ENCODE measurements at regions not wholly inside any gene's neighbourhood (a gene's known extent, or its start where the extent isn't known, plus 50 kb on each side); places are given as distances from the start of the nearest gene placed in this dataset.

GRCh38 chr6:140560671-140561070, 1186.2 kb upstream of the CITED2 start:
- H4K20me1 ChIP-seq (ENCODE audit: insufficient read depth, low read length) = no peaks in the 10 kb centered on the region
- no peak overlapping the region for H3K4me3 ChIP-seq (ENCODE audit: low read length)
- DNase-seq = no peak
- no peaks in the 10 kb centered on the region for H3K79me2 ChIP-seq (ENCODE audit: low read length)
- H2AFZ ChIP-seq (ENCODE audit: low read length) = no peak overlapping the region
- no peak overlapping the region for H3K9ac ChIP-seq (ENCODE audit: low read length)
- no peaks in the 10 kb centered on the region for H3F3A ChIP-seq (ENCODE audit: insufficient read depth, low read length)
- H3K27ac ChIP-seq (ENCODE audit: low read length) = no peak overlapping the region
- H3K4me2 ChIP-seq (ENCODE audit: low read depth, low read length) = no peak overlapping the region
- H3K9me3 ChIP-seq (replicated peaks; ENCODE audit: insufficient read depth, low read length) = no peaks in the 10 kb centered on the region; the same call in 1 of the 2 replicates
- no peaks in the 10 kb centered on the region for H3K4me1 ChIP-seq (ENCODE audit: low read length)
- H3K27me3 ChIP-seq (replicated peaks; ENCODE audit: insufficient read depth, low read length) = no peaks in the 10 kb centered on the region
- no peak for TF ChIP-seq EZH2 (optimal IDR thresholded peaks at IDR 0.05; ENCODE audit: low read depth, low read length)
- no peak for TF ChIP-seq CTCF (IDR thresholded peaks at IDR 0.05; ENCODE audit: low read length)
- no peak for TF ChIP-seq EZH2phosphoT487 (IDR thresholded peaks at IDR 0.05; ENCODE audit: low read length)
- no peaks in the 10 kb centered on the region for H3K9me2 ChIP-seq (replicated peaks; ENCODE audit: insufficient read depth, low read length)
- H3K36me3 ChIP-seq (replicated peaks; ENCODE audit: insufficient read depth, low read length) = no peaks in the 10 kb centered on the region

- Histone ChIP-seq H4K20me1 (ENCODE audit: insufficient read depth, low read length) (no peaks in the 10 kb centered on the region), H3K36me3 (replicated peaks; ENCODE audit: insufficient read depth, low read length) (no peaks in the 10 kb centered on the region), H3K79me2 (ENCODE audit: low read length) (no peaks in the 10 kb centered on the region), H3K27ac (ENCODE audit: low read length) (no peak overlapping the region), H3K4me2 (ENCODE audit: low read depth, low read length) (no peak overlapping the region), H3K9ac (ENCODE audit: low read length) (no peak overlapping the region), H3K27me3 (replicated peaks; ENCODE audit: insufficient read depth, low read length) (no peaks in the 10 kb centered on the region), H3F3A (ENCODE audit: insufficient read depth, low read length) (no peaks in the 10 kb centered on the region), H3K9me3 (replicated peaks; ENCODE audit: insufficient read depth, low read length) (no peaks in the 10 kb centered on the region; the same call in 1 of the 2 replicates), H3K4me1 (ENCODE audit: low read length) (no peaks in the 10 kb centered on the region), H2AFZ (ENCODE audit: low read length) (no peak overlapping the region), H3K9me2 (replicated peaks; ENCODE audit: insufficient read depth, low read length) (no peaks in the 10 kb centered on the region), H3K4me3 (ENCODE audit: low read length) (no peak overlapping the region)
- DNase-seq = no peak
- TF ChIP-seq EZH2phosphoT487 (IDR thresholded peaks at IDR 0.05; ENCODE audit: low read length) (no peak), EZH2 (optimal IDR thresholded peaks at IDR 0.05; ENCODE audit: low read depth, low read length) (no peak), CTCF (IDR thresholded peaks at IDR 0.05; ENCODE audit: low read length) (no peak)
These were observed 1185.0 kb upstream of the CITED2 start for GRCh38 chr6:140559458-140559857.

GRCh38 chr6:140554421-140554820, 1180.0 kb upstream of the CITED2 start:
- Histone ChIP-seq H3K27ac (ENCODE audit: low read length) (no peak overlapping the region), H3K79me2 (ENCODE audit: low read length) (no peaks in the 10 kb centered on the region), H3K9me3 (replicated peaks; ENCODE audit: insufficient read depth, low read length) (no peaks in the 10 kb centered on the region), H3K4me3 (ENCODE audit: low read length) (no peak overlapping the region), H3K9me2 (replicated peaks; ENCODE audit: insufficient read depth, low read length) (no peaks in the 10 kb centered on the region), H3K9ac (ENCODE audit: low read length) (no peak overlapping the region), H4K20me1 (ENCODE audit: insufficient read depth, low read length) (no peaks in the 10 kb centered on the region), H3K4me2 (ENCODE audit: low read depth, low read length) (no peak overlapping the region), H3K4me1 (ENCODE audit: low read length) (no peaks in the 10 kb centered on the region), H2AFZ (ENCODE audit: low read length) (no peak overlapping the region), H3F3A (ENCODE audit: insufficient read depth, low read length) (no peaks in the 10 kb centered on the region), H3K36me3 (replicated peaks; ENCODE audit: insufficient read depth, low read length) (no peaks in the 10 kb centered on the region), H3K27me3 (replicated peaks; ENCODE audit: insufficient read depth, low read length) (no peaks in the 10 kb centered on the region)
- TF ChIP-seq EZH2 (optimal IDR thresholded peaks at IDR 0.05; ENCODE audit: low read depth, low read length) (no peak), CTCF (IDR thresholded peaks at IDR 0.05; ENCODE audit: low read length) (no peak), EZH2phosphoT487 (IDR thresholded peaks at IDR 0.05; ENCODE audit: low read length) (no peak)
- no peak for DNase-seq
